AG04449 (cell line): ENCODE measurements at regions not wholly inside any gene's neighbourhood (a gene's known extent, or its start where the extent isn't known, plus 50 kb on each side); places are given as distances from the start of the nearest gene placed in this dataset.

Experiments used
- CTCF ChIA-PET: fragments of 350-600 bp; formaldehyde crosslinking; extraction: SDS; loops from one replicate; lab custom pipeline; 2021; ENCODE audit warnings: antibody characterized with exemption; lab: Yijun Ruan, JAX
- POLR2A ChIA-PET: fragments of 400-600, 350-600 bp; formaldehyde crosslinking; extraction: SDS; loops from one replicate; lab custom pipeline; 2020; ENCODE audit warnings: antibody characterized with exemption, inconsistent platforms; lab: Yijun Ruan, JAX
- DNase-seq: peaks from one replicate; pipeline ENCODE4 v3.0.0-alpha.2; 2010; ENCODE audit warnings: low read depth, low spot score
- H3K4me3 ChIP-seq: 2 replicates; pipeline ENCODE4 v1.5.1; 2011; ENCODE audit warnings: low read depth, mild to moderate bottlenecking, control low read depth, low read length
- CTCF ChIP-seq: IDR thresholded peaks from one replicate; pipeline ENCODE4 v1.5.1; 2011; ENCODE audit warnings: mild to moderate bottlenecking, moderate library complexity, low read length, control low read depth, inconsistent platforms; ENCODE audit not compliant: insufficient read depth; ENCODE audit errors: missing control alignments

GRCh38 chr2:146913476-146913875 lies 931.4 kb upstream of the ACVR2A start:
- ChIA-PET POLR2A (no interaction called here), CTCF (no interaction called here)
- no peak for TF ChIP-seq CTCF
- DNase-seq = no peak
- no peak overlapping the region for H3K4me3 ChIP-seq

GRCh38 chr2:146912536-146912935 lies 932.3 kb upstream of the ACVR2A start:
- H3K4me3 ChIP-seq = no peak overlapping the region
- TF ChIP-seq CTCF = no peak
- ChIA-PET CTCF (no interaction called here), POLR2A (no interaction called here)
- no peak for DNase-seq

GRCh38 chr2:146908776-146909175 lies 936.1 kb upstream of the ACVR2A start:
- DNase-seq = no peak
- TF ChIP-seq CTCF = no peak
- POLR2A ChIA-PET = no interaction called here
- H3K4me3 ChIP-seq = no peak overlapping the region
- CTCF ChIA-PET = no interaction called here

- no peak for DNase-seq
- POLR2A ChIA-PET = no interaction called here
- no peak overlapping the region for H3K4me3 ChIP-seq
- no peak for TF ChIP-seq CTCF
- CTCF ChIA-PET = no interaction called here
Measured at GRCh38 chr2:146898083-146898482, 946.7 kb upstream of the ACVR2A start.

- H3K4me3 ChIP-seq = no peak overlapping the region
- POLR2A ChIA-PET = no interaction called here
- no peak for TF ChIP-seq CTCF
- no peak for DNase-seq
- CTCF ChIA-PET = no interaction called here
Measured at GRCh38 chr2:146894514-146894913, 950.3 kb upstream of the ACVR2A start.

- CTCF ChIA-PET = no interaction called here
- POLR2A ChIA-PET = interaction anchor here (0.7 kb wide), 1 partner anchor 236 kb away, joined by 4 read pairs; no protein-coding TSS in a partner anchor
- DNase-seq = no peak
- no peak overlapping the region for H3K4me3 ChIP-seq
- TF ChIP-seq CTCF = no peak
Measured at GRCh38 chr2:146893500-146894041, 951.3 kb upstream of the ACVR2A start.
